CD4-positive, alpha-beta T cell (primary cell): ENCODE measurements at regions not wholly inside any gene's neighbourhood (a gene's known extent, or its start where the extent isn't known, plus 50 kb on each side); places are given as distances from the start of the nearest gene placed in this dataset.

ENCODE experiments used
- ATAC-seq: fragments of 200-7000 bp; cut with Tn5 transposase; one replicate; pipeline ENCODE4 v1.10.0; 2022; ENCODE audit warnings: mild to moderate bottlenecking; ENCODE audit not compliant: poor library complexity
- CTCF ChIA-PET: fragments of 350-600 bp; sonication (Branson Sonifier 250); formaldehyde crosslinking; loops from one replicate; lab custom pipeline; 2021; ENCODE audit warnings: antibody characterized with exemption, inconsistent platforms; lab: Charles Lee
- POLR2A ChIA-PET: fragments of 350-600 bp; sonication (Branson Sonifier 250); formaldehyde crosslinking; loops from one replicate; lab custom pipeline; 2021; ENCODE audit warnings: antibody characterized with exemption, inconsistent platforms; lab: Charles Lee
- DNase-seq, 14 experiments: peaks; one replicate each; pipeline ENCODE4 v3.0.0-alpha.2; 2013 to 2020; ENCODE audit warnings: mixed read lengths in 2 of 14
- H3K27ac ChIP-seq, 2 donors: one replicate each; pipeline versions ENCODE4 v1.5.1 to v1.7.0; 2013; ENCODE audit warnings: low read length in 2 of 2, low read depth in 1 of 2, mild to moderate bottlenecking in 1 of 2
- H3K27me3 ChIP-seq, 2 experiments: 1 replicate in 1 of 2; 2 replicates in 1 of 2; pipeline versions ENCODE4 v1.6.1 to v1.7.0; 2013; ENCODE audit warnings: low read length in 2 of 2, control low read depth in 1 of 2, mild to moderate bottlenecking in 1 of 2, moderate library complexity in 1 of 2; ENCODE audit not compliant: insufficient read depth in 2 of 2, control insufficient read depth in 1 of 2
- H3K36me3 ChIP-seq: one replicate; pipeline ENCODE4 v1.6.1; 2013; ENCODE audit warnings: low read length, control low read depth; ENCODE audit not compliant: insufficient read depth
- H3K4me1 ChIP-seq: one replicate; pipeline ENCODE4 v1.6.1; 2013; ENCODE audit warnings: low read length, control low read depth; ENCODE audit not compliant: insufficient read depth
- H3K4me3 ChIP-seq: one replicate; pipeline ENCODE4 v1.5.1; 2013; ENCODE audit warnings: mild to moderate bottlenecking, low read length, moderate library complexity
- H3K9me3 ChIP-seq, 2 experiments: 1 replicate in 1 of 2; 2 replicates in 1 of 2; pipeline versions ENCODE4 v1.6.1 to v1.7.0; 2013; ENCODE audit warnings: low read length in 2 of 2, mild to moderate bottlenecking in 2 of 2, control low read depth in 1 of 2, moderate library complexity in 1 of 2; ENCODE audit not compliant: control insufficient read depth in 1 of 2, insufficient read depth in 1 of 2
- H3K27ac Mint-ChIP-seq: one replicate; pipeline ENCODE4 v1.8.0; 2020; ENCODE audit warnings: mixed read lengths
- H3K27me3 Mint-ChIP-seq: one replicate; pipeline ENCODE4 v1.8.0; 2021; ENCODE audit warnings: mixed read lengths
- H3K36me3 Mint-ChIP-seq: one replicate; pipeline ENCODE4 v1.8.0; 2021; ENCODE audit warnings: low read depth, mixed read lengths
- H3K4me1 Mint-ChIP-seq: one replicate; pipeline ENCODE4 v1.8.0; 2021; ENCODE audit warnings: low read depth, mixed read lengths
- H3K4me3 Mint-ChIP-seq: one replicate; pipeline ENCODE4 v1.8.0; 2020; ENCODE audit warnings: mild to moderate bottlenecking, mixed read lengths
- H3K9me3 Mint-ChIP-seq: one replicate; pipeline ENCODE4 v1.8.0; 2020; ENCODE audit warnings: mixed read lengths
- CTCF ChIP-seq: fragments of 200-600 bp; IDR thresholded peaks from one replicate; pipeline ENCODE4 v1.8.0; 2022; ENCODE audit warnings: antibody characterized with exemption, mild to moderate bottlenecking
- intact Hi-C, 2 experiments: fragments of 100-400 bp; cut with DNase I in 1 of 2; cut with micrococcal nuclease in 1 of 2; formaldehyde crosslinking; loops; one replicate each; pipeline versions ENCODE4 v1.15.1 to v1.9.0; 2023 to 2025; cut with DNase I, micrococcal nuclease

DNA sequence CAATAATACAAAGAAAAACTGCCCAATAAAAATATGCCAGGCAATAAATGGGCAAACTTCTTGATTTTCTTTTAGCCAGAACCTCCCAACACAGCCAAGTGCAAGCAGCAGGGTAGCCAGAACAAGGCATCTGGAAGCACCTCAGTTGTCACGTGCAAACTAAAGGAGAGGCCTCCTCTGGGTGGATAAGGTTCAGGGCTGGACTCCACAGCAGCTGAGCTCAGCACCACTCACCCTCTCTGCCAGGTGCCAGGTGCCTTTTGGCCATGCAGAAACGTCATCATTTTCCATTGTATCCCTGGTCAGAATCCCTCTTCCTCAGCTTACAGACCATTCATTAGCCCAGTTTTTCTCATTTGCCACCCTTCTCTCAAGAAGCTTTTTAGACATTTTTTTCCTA is 52.7 kb downstream of the SOD2 start:
- peaks cover 0 to 5% of the 10 kb centered on the region in 2 experiments for H3K9me3 ChIP-seq
- H3K27me3 Mint-ChIP-seq: no peaks in the 10 kb centered on the region
- POLR2A ChIA-PET: no interaction called here
- no peaks in the 10 kb centered on the region for H3K4me1 ChIP-seq
- no peak overlapping the region for H3K4me3 Mint-ChIP-seq
- CTCF ChIA-PET: no interaction called here
- no peak for ATAC-seq
- H3K27me3 ChIP-seq: no peaks in the 10 kb centered on the region
- H3K36me3 Mint-ChIP-seq: peaks cover 23% of the 10 kb centered on the region
- peaks cover 3% of the 10 kb centered on the region for H3K9me3 Mint-ChIP-seq
- DNase-seq: no peak
- no peak overlapping the region for H3K27ac ChIP-seq
- no peaks in the 10 kb centered on the region for H3K4me1 Mint-ChIP-seq
- no peak for TF ChIP-seq CTCF
- H3K4me3 ChIP-seq: no peak overlapping the region
- intact Hi-C loops: no loop called here
- no peak overlapping the region for H3K27ac Mint-ChIP-seq
- no peaks in the 10 kb centered on the region for H3K36me3 ChIP-seq

DNA sequence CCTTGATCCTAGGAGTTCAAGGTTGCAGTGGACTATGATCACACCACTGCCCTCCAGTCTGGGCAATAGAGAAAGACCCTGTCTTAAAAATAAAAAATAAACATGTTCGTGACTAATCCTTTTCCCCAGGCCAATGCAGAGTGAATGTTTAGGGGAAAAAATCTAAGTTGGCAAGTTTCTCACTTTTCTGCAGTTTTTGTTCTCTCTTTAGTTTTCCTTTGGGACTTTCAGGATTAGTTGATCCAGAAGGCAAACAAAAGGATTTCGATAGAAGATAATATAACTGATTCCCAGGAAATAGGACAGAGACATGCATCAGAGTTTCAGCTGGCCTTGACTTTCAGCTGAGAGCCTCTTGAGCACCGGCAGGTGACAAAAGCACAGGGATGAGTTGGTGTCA is 53.3 kb downstream of the SOD2 start:
- Histone ChIP-seq H3K4me3 (no peak overlapping the region), H3K27ac (no peak overlapping the region), H3K36me3 (no peaks in the 10 kb centered on the region), H3K27me3 (no peaks in the 10 kb centered on the region), H3K4me1 (no peaks in the 10 kb centered on the region), H3K9me3 (peaks cover 0 to 5% of the 10 kb centered on the region in 2 experiments)
- no peak overlapping the region for H3K27ac Mint-ChIP-seq
- H3K9me3 Mint-ChIP-seq: peaks cover 3% of the 10 kb centered on the region
- no peaks in the 10 kb centered on the region for H3K27me3 Mint-ChIP-seq
- no peaks in the 10 kb centered on the region for H3K4me1 Mint-ChIP-seq
- no peak for ATAC-seq
- ChIA-PET POLR2A (no interaction called here), CTCF (no interaction called here)
- intact Hi-C loops: no loop called here
- H3K4me3 Mint-ChIP-seq: no peak overlapping the region
- peaks cover 23% of the 10 kb centered on the region for H3K36me3 Mint-ChIP-seq
- DNase-seq: no peak
- TF ChIP-seq CTCF: no peak

DNA sequence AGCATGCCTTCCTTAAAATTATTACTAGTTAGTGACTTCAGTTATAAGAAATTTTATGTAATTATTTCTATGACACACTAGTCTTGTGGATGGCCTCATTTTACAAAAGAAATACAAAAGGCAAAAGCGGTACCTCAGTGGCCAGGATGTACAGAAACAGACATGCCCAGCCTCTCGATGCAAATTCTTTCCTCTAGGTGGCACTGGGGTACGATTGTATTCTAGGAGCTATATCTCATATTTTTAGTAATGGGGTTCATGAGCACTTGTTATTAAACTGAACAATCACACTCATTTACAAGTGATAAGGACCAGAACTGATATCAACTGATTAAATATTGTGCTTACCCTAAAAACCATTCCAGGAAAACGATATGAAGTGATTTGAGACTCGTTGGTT is 59.8 kb downstream of the SOD2 start:
- no peaks in the 10 kb centered on the region for H3K27me3 ChIP-seq
- no peaks in the 10 kb centered on the region for H3K9me3 Mint-ChIP-seq
- H3K4me3 ChIP-seq: no peak overlapping the region
- no peak overlapping the region for H3K27ac Mint-ChIP-seq
- no peaks in the 10 kb centered on the region for H3K4me1 ChIP-seq
- intact Hi-C loops: no loop called here
- no peak overlapping the region for H3K27ac ChIP-seq
- ATAC-seq (no peak), DNase-seq (no peak)
- H3K36me3 Mint-ChIP-seq: no peaks in the 10 kb centered on the region
- TF ChIP-seq CTCF: no peak
- H3K4me3 Mint-ChIP-seq: no peak overlapping the region
- no peaks in the 10 kb centered on the region for H3K36me3 ChIP-seq
- CTCF ChIA-PET: no interaction called here
- H3K4me1 Mint-ChIP-seq: no peaks in the 10 kb centered on the region
- POLR2A ChIA-PET: no interaction called here
- no peaks in the 10 kb centered on the region for H3K27me3 Mint-ChIP-seq
- no peaks in the 10 kb centered on the region for H3K9me3 ChIP-seq
